T-helper 9 cell (primary cell): ENCODE measurements at regions not wholly inside any gene's neighbourhood (a gene's known extent, or its start where the extent isn't known, plus 50 kb on each side); places are given as distances from the start of the nearest gene placed in this dataset.

Source experiments
- DNase-seq: peaks from one replicate; pipeline ENCODE4 v3.0.0-alpha.2; 2020

DNA sequence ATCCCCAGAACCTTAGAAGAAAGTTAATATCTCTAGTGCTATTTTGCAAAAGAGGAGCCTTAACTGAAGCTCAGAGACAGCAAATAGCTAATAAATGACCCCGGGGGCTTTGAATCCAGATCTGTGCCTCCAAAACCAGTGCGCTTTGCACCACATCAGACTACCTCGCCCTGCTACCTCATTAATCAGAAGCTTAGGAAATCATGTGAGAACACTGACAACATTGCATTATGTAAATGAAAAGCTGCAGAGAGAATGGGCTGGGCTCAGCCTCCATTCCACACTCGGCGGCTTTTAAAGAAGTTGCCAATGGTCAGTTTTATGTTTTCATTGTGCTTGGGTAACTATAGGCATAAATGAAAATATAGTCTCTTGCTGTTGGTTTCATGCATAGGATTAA is 54.0 kb upstream of the STMND1 start:
- no peak for DNase-seq

DNA sequence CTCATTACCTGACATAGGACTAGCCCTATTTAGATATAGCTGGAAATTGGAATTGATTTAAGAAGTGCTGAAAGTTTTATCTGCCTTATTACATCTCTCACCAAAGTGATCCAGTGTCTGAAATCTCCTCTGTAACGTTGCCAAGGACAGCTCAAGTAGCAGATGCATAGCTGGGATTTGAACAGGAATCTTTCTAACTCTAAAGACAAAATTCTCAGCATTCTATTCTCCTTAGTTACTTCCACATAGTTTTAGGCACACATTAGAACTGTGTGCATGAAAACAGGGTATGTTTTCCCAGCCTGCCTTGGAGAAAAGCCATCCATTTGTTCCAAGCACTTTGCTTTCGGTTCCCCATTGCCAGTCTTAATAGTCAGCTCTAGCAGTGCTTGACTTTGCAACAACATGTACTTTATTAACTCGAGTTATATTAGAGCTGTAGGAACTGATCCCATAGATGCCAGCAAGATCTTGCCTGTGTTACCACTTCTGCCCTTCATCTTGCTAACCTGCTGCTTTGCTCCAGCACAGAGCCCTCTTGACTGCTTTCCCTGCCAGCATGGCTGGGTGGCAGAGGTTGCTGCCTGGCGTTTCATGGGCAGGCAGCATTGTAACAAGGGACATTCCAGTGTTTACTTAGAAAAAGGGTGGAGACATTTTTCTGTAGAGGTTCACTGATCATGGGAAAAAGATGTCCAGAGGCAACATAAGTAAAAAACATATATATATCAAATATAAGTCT is 56.1 kb upstream of the STMND1 start:
- no peak for DNase-seq

DNA sequence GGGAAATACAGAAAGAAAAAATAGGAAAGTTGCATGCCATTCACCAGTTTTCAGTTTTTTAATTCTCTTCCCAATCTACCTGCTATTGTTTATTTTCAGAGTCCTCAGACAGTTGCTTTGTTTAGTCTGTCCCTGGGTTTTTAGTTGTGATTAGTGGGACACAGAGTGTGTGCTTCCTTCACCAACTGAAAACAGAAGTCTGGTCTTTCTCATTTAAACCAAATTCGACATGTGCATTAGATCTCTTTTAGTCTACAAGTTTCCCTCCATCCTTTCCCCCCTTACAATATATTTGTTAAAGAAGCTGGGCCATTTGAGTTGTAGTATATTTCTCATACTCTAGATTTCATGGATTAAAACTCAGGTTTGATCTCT is 58.7 kb upstream of the STMND1 start:
- no peak for DNase-seq

DNA sequence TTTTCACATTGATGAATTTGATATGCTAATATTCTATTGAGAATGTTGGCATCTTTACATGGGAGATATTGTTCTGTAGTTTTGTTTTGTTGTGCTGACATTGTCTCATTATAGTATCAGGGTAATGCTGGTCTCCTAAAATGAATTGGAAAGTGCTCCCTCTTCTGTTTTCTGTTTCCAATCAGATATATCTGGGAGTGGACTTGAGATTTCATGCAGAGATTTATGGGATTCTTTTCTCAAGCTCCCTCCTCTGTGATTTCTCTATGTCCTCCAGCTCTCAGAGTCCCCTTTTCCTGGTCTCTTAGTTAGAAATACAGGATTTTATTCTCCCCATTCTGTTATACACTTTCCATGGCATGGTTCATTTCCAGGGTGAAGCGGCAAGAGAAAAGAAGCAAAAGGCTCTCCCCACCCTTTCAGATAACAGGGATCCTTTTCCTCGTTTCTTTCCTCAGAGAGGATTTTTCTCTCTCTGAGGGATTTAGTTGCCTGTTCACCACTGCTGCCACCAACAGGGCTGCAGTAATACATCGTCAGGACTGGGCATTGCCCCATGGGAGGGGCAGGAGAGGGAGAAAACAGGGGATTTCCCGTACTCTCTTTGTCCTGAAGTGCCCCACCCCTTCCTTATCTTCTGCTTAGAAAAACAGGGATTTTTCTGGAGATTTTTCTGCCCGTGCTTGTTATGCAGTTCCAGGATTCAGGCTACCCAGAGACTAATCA is 59.3 kb upstream of the STMND1 start:
- no peak for DNase-seq

DNA sequence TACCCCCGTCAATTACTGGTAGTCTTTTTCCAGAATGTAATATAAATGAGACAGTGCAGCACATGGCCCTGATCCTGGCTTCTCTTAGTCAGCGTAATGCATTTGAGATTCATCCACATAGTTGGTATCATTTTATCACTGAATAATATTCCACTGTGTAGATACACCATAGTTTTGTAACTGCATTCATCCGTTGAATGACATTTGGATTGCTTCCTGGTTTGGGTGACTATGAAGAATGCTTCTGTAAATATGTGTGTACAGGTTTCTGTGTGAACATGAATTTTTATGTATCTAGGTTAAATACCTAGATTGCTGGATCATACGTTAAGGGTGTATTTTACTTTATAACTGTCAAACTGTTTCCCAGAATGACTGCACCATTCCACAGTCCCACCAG is 62.6 kb upstream of the STMND1 start:
- DNase-seq = no peak

DNA sequence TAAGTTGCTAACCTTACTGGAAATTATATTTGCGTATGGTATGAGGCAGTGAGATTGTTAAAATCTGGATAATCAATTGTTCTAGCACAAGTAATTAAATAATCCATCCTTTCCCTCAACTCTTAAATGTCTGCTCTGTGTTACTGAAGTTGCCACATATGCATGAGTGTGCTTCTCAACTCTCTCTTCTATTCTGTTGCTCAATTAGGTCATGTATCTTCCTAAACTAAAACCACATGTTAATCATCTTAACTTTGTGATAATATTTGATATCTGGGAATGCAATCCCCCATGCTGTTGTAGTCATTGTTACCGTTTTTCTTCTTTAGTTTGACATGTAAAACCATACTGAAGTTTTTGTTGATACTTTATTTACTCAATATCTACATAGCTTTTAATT is 63.5 kb upstream of the STMND1 start:
- DNase-seq = no peak

DNA sequence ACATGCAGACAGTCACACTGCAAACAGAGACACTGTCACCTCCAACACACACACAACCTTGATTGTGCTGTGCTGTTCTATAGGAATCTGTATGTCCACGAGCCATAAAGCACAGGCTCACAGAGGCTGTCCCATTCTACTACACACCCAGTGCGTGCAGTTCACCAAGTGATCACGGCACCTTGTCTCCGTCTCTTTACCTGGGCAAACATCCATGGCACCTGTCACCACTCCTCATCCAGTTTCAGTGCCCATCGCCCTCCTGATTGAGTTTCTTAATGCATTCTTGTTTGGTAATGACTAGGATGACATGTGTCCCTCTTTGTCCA is 65.8 kb upstream of the STMND1 start:
- DNase-seq = no peak

DNA sequence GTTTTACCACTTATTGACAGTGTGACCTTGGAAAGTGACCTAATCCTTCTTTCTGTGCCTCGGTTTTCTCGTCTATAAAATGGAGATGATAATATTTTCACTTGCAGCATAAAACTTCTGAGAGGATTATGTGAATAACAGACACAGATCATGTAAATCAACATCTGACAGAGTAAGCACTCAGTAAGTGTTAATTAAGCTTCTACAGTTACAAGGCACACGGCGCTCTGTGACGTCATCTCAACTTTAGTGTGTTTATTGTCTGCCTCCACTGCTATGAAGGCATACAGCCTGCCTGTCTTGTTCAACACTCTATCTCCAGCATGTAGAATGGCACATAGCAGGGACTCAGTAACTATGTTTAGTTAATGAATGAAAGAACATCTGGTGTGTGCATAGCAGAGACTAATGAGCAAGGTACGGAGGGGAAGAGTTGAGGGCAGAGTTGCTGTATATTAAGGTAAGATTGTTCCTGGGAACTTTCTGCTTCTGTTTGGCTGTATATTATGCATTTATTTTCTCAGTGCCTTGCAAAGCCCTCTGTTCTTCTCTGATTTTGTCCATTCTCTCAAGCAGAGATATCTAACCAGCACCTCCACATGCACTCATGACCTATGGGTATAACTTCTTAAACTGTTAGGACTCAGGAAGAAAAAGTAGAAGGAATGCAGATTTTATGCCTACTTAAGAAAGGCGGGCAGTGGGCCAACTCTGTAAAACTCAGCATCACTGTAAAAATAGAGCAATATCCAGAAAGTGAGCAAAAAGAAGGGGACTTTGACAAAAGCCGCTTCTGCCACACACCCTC is 66.4 kb upstream of the STMND1 start:
- no peak for DNase-seq

DNA sequence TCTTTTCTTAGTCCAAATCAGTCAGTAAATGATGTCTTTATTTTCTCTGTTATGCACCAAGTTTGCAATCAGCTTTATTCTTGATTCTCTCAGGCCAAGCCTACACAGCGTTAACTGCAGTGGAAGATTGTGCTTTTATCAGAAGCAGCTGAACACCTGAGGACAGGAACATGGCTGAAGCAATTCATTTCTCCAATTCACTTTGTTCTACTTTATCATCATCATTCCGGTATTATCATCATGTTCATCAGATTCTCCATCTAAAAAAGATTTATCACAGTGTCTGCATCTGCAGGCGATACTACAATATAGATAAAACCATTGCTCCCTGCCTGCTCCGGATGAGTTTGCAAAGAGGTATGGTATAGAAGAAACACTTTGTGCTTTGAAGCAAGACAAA is 68.1 kb upstream of the STMND1 start:
- no peak for DNase-seq

DNA sequence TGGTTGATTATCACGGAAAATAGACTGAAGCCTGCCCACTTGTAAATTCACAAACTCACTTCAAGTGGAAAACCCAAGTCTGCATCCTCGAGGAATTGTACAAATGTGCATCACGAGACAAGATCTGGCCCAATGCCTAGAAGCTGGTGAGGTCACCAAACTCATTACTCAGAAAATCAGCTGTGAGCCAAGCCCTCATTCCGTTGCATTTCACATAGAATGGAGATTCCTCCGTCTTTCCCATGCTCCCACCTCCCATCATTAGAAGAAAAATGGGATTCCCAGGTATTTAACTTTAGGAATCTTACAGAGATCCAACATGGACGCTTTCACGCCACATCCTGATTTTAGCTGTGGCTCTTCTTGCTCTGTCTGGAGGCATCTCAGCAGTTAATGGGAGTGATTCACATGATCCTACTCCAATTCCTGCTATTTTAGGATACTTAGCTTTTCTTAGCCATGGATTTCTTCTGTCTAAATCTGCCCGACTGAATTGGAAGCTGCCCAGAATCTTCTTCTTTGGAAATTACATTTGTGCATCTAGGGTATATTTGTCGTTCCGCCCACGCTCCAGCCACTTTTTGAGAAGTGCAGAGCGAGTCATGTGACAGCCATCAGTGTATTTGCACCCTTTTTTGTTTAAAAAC is 68.7 kb upstream of the STMND1 start:
- DNase-seq = no peak

DNA sequence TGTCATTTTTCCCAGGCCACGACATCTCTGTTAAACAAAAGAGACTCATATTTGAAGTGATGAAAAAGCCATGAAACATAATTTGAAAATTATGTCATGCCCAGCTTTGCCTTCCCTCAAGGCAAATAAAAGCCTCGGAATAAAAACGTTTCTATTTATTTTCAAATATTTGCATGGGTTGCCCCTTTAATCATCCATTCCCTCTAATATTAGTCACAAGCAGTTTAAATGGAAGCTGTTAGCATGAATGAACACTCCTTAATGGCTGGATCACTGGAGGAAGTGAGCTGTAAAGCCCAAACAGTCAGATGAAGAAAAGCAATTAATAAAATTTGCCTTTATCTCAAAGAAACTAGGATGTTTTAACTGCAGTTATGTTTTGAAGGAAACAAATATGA is 69.3 kb upstream of the STMND1 start:
- no peak for DNase-seq

DNA sequence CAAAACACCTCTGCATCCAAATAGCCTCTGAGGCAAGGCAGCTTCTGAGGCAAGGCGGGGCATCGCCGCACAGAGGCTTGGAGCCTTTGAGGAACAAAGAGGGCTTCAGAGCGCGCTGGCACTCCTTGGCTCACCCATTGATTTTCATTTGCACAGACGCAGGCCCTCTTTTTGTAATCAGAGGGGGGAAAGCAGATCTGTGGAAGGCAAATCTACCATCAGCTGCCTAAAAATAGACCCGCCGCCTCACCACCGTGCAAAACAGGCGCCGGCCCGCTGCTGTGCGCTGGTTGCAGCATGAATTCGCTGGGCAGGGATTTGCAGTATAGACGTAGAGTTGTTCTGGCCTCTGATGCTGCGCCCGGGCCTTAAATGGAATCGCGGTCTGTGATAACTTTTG is 69.9 kb upstream of the STMND1 start:
- no peak for DNase-seq

DNA sequence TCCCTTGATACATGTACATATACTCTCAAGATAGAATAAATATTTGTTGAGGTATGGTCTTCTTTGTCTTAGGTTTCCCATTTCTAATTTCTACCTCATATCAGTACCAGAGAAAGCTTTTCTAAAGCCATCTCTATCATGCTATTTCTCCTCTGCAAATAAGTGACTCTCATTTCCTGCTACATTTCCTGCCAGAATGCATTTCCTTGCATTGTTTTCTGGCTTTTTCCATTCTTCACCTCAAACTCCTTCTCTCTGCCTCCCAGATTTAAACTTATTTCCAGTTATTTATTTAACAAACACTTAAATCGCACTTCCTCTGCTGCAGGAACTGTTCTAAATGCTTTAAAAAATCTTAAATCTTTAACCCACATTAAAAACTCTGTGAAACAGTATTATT is 74.4 kb upstream of the STMND1 start:
- no peak for DNase-seq

DNA sequence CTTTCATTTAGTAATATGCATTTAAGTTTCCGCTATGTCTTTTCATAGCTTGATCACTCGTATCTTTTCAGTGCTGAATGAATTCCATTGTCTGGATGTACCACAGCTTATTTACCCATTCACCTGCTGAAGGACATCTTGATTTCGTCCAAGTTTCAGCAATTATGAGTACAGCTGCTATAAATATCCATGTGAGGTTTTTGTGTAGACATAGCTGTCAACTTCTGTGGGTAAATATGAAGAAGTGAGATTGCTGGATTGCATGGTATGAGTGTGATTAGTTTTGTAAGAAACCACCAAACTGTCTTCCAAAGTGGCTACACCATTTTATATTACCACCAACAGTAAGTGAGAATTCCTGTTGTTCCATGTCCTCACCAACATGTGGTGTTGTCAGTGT is 79.2 kb upstream of the STMND1 start:
- no peak for DNase-seq

DNA sequence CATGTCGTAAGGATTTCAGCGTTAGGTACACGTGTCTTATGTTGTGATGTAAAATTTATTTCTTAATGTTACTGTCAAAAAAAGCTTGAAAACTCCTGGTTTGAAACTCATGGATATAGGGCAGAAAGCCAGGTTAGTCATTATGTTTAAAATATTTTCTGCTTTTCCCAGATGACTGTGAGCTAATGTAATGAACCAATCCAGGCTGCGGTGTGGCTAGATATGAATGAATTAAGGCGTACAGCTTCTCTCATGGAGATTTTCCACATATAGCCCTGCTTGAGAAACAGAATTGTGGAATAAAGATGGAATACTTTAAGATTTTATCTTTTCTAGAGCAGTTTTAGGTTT is 80.3 kb upstream of the STMND1 start:
- no peak for DNase-seq

DNA sequence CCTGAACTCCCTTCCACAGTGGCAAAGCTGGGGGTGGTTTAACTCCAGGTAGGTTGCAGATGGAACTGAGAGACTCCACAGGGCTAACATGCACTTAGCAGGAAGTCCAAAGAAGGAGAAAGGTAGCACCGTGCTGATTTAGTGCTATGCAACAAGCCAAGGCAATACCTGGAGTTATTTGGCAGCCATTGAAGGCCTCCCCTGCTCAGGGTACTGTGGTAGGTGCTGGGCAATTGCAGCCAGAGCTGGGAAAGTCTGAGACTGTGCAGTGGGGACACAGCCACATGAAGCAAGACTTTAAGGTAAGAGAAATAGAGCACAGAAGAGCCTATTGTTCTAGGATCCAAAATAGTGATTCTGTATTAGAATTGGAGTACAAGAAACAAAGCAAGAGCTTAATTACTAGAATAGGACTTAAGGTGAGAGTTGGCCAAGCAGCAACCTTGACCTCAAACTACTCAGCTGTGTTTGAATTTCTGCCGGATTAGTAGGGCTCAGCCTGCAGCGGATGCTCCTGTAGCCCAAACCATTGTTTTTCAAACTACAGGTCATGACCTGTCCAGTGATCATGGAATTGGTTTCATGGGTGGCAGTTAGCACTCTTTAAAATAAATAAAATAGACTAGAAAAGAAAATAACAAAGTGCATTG is 80.8 kb upstream of the STMND1 start:
- DNase-seq = no peak

DNA sequence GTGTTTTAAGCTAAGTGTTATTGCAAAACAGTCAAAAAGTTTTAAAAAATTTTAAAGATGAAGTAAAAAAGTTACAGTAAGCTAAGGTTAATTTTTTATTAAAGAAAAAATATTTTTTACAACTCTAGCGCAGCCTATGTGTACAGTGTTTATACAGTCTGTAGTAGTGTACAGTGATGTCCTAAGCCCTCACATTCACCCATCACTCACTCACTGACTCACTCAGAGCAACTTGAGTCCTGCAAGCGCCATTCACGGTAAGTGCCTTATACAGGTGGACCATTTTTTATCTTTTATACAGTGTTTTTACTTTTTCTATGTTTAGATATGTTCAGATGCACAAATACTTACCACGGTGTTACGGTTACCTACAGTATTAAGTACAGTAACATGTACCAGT is 83.4 kb upstream of the STMND1 start:
- no peak for DNase-seq

DNA sequence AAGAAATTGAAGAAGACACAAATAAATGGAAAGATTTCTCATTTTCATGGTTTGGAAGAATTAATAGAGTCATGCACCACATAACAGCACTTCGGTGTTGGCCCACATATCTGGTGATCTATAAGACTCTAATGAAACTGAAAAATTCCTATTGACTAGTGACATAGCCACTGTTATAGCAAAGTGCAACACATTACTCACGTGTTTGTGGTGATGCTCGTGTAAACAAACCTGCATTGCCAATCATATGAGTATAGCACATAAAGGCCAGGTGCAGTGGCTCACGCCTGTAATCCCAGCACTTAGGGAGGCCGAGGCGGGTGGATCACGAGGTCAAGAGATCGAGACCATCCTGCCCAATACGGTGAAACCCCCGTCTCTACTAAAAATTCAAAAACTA is 84.4 kb upstream of the STMND1 start:
- no peak for DNase-seq

DNA sequence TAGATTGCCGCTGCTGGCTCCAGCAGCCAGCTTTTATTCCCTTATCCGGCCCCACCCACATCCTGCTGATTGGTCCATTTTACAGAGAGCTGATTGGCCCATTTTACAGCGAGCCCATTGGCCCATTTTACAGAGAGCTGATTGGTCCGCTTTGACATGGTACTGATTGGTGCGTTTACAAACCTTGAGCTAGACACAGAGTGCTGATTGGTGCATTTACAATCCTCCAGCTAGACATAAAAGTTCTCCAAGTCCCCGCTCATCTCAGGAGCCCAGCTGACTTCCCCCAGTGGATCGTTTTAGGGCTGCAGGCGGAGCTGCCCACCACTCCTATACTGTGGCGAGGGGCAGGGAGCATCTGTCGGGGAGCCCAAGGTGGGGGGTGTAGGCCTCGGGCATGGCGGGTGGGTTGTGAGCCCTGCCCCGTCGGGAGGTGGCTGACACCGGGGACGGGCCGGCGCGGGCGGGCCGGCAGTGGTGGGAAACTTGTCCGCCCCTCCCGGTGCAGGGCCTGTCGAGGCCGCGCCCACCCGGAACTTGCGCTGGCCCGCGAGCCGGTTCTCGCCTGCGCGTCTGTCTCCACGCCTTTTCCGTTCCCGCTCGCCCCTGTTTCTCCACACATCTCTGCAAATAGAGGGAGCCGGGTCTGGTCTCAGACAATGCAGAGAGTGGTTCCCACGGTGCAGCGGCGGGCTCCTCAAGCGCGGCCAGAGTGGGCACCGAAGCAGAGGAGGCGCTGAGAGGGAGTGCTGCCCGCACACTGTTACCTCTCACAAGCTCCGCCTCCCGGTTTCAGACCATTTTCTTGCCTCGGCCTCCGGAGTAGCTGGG is 86.1 kb upstream of the STMND1 start:
- DNase-seq = no peak

DNA sequence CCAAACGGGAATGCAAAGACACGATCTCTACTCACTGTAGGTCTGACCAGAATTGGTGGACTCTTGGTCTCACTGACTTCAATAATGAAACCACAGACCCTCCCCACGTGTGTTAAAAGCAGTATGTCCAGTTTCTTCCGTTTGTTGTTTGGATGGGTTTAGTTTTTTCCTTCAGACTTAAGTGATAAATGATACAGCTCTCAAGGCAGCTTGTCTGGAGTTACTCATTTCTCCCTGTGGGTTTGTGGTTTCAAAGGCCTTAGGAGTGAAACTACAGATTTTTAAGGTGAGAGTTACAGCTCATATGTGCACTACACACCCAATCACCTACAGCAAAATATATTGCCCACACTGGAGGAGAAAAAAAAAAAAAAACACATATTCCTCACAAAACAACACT is 86.7 kb upstream of the STMND1 start:
- DNase-seq = no peak

DNA sequence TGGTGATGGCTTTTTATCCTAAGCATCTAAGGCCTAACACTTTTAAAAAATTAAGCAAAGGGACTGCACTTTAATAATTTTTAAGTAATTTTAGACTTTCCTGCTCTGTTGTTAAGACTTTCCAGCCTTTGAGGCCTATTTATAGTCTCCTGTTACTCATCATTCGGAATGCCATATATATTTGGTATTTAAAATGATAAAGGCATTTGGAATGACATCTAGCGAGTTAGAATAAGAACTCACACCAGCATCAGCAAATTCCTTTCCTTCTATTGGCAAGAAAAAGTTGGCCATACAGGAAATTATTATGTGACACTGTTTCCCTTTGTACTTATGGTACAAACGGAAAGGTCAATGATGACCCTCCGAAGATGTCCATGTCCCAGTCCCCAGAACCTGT is 88.1 kb upstream of the STMND1 start:
- no peak for DNase-seq
